Activated naive CD8-positive, alpha-beta T cell treated with anti-CD3 and anti-CD28 coated beads, Interleukin-2, amount 50 U/mL, for 24 hours (primary cell): ENCODE measurements at regions not wholly inside any gene's neighbourhood (a gene's known extent, or its start where the extent isn't known, plus 50 kb on each side); places are given as distances from the start of the nearest gene placed in this dataset.
"Not testable (repeated sequence)": the region's sequence is repeated elsewhere in the genome, so short reads cannot be mapped to it uniquely, and the experiment has no call there.

Experiments
- ATAC-seq: fragments of 150-1000 bp; cut with Tn5 transposase; one replicate; pipeline ENCODE4 v1.10.0; 2021
- DNase-seq: peaks from one replicate; pipeline ENCODE4 v3.0.0; 2021
- H3K27ac Mint-ChIP-seq: one replicate; pipeline ENCODE4 v1.8.0; 2021; ENCODE audit warnings: mild to moderate bottlenecking, mixed read lengths
- H3K27me3 Mint-ChIP-seq: one replicate; pipeline ENCODE4 v1.8.0; 2021; ENCODE audit warnings: mixed read lengths
- H3K36me3 Mint-ChIP-seq: one replicate; pipeline ENCODE4 v1.8.0; 2021; ENCODE audit warnings: low read depth, mixed read lengths
- H3K4me1 Mint-ChIP-seq: one replicate; pipeline ENCODE4 v1.8.0; 2021; ENCODE audit warnings: mixed read lengths
- H3K4me3 Mint-ChIP-seq: one replicate; pipeline ENCODE4 v1.8.0; 2021; ENCODE audit warnings: mild to moderate bottlenecking, moderate library complexity, mixed read lengths
- H3K9me3 Mint-ChIP-seq: one replicate; pipeline ENCODE4 v1.8.0; 2021; ENCODE audit warnings: mixed read lengths

- DNase-seq, result no peak
- no peaks in the 10 kb centered on the region for H3K36me3 Mint-ChIP-seq
- no peaks in the 10 kb centered on the region for H3K9me3 Mint-ChIP-seq
- ATAC-seq, result no peak
- H3K27me3 Mint-ChIP-seq, result peaks cover 18% of the 10 kb centered on the region
- no peak overlapping the region for H3K27ac Mint-ChIP-seq
- no peaks in the 10 kb centered on the region for H3K4me1 Mint-ChIP-seq
- no peak overlapping the region for H3K4me3 Mint-ChIP-seq
Observed at GRCh38 chr9:29220596-29221251, 1647.4 kb upstream of the C9orf72 start.

- no peak for ATAC-seq
- Mint-ChIP-seq H3K36me3 (no peaks in the 10 kb centered on the region), H3K4me3 (no peak overlapping the region), H3K4me1 (no peaks in the 10 kb centered on the region), H3K27ac (no peak overlapping the region), H3K27me3 (peaks cover 2% of the 10 kb centered on the region), H3K9me3 (no peaks in the 10 kb centered on the region)
- DNase-seq, result no peak
Observed at GRCh38 chr9:29228558-29228957, 1655.3 kb upstream of the C9orf72 start.

GRCh38 chr9:29230931-29231330 is 1657.7 kb upstream of the C9orf72 start:
- no peaks in the 10 kb centered on the region for H3K4me1 Mint-ChIP-seq
- ATAC-seq (no peak), DNase-seq (no peak)
- peaks cover 2% of the 10 kb centered on the region for H3K27me3 Mint-ChIP-seq
- no peak overlapping the region for H3K4me3 Mint-ChIP-seq
- no peaks in the 10 kb centered on the region for H3K9me3 Mint-ChIP-seq
- H3K27ac Mint-ChIP-seq, result no peak overlapping the region
- H3K36me3 Mint-ChIP-seq, result no peaks in the 10 kb centered on the region

GRCh38 chr9:29233193-29233592 is 1659.9 kb upstream of the C9orf72 start:
- Mint-ChIP-seq H3K36me3 (no peaks in the 10 kb centered on the region), H3K4me3 (no peak overlapping the region), H3K27me3 (no peaks in the 10 kb centered on the region), H3K27ac (no peak overlapping the region), H3K9me3 (no peaks in the 10 kb centered on the region), H3K4me1 (no peaks in the 10 kb centered on the region)
- no peak for ATAC-seq
- DNase-seq, result no peak

- no peaks in the 10 kb centered on the region for H3K27me3 Mint-ChIP-seq
- no peak overlapping the region for H3K27ac Mint-ChIP-seq
- H3K4me1 Mint-ChIP-seq, result no peaks in the 10 kb centered on the region
- H3K4me3 Mint-ChIP-seq, result no peak overlapping the region
- H3K36me3 Mint-ChIP-seq, result no peaks in the 10 kb centered on the region
- no peak for DNase-seq
- ATAC-seq, result no peak
- no peaks in the 10 kb centered on the region for H3K9me3 Mint-ChIP-seq
Observed at GRCh38 chr9:29241320-29241719, 1668.0 kb upstream of the C9orf72 start.

- DNase-seq, result no peak
- no peak overlapping the region for H3K4me3 Mint-ChIP-seq
- ATAC-seq, result no peak
- no peaks in the 10 kb centered on the region for H3K4me1 Mint-ChIP-seq
- no peaks in the 10 kb centered on the region for H3K9me3 Mint-ChIP-seq
- no peaks in the 10 kb centered on the region for H3K36me3 Mint-ChIP-seq
- no peak overlapping the region for H3K27ac Mint-ChIP-seq
- no peaks in the 10 kb centered on the region for H3K27me3 Mint-ChIP-seq
Observed at GRCh38 chr9:29245351-29245750, 1672.1 kb upstream of the C9orf72 start.

GRCh38 chr9:29270400-29270799 is 1697.1 kb upstream of the C9orf72 start:
- ATAC-seq, DNase-seq, H3K4me3 Mint-ChIP-seq: not testable (repeated sequence)

GRCh38 chr9:29282121-29282520 is 1708.8 kb upstream of the C9orf72 start:
- H3K27ac Mint-ChIP-seq, result no peak overlapping the region
- H3K27me3 Mint-ChIP-seq, result no peaks in the 10 kb centered on the region
- ATAC-seq (no peak), DNase-seq (no peak)
- no peak overlapping the region for H3K4me3 Mint-ChIP-seq
- H3K9me3 Mint-ChIP-seq, result no peaks in the 10 kb centered on the region
- no peaks in the 10 kb centered on the region for H3K36me3 Mint-ChIP-seq
- H3K4me1 Mint-ChIP-seq, result no peaks in the 10 kb centered on the region

More at GRCh38 chr9:29270400-29270799, 1697.1 kb upstream of the C9orf72 start:
- H3K27ac Mint-ChIP-seq, H3K4me1 Mint-ChIP-seq, H3K36me3 Mint-ChIP-seq, H3K27me3 Mint-ChIP-seq: not testable (repeated sequence)
- H3K9me3 Mint-ChIP-seq, result peaks cover 10% of the 10 kb centered on the region

- Mint-ChIP-seq H3K9me3 (no peaks in the 10 kb centered on the region), H3K4me3 (no peak overlapping the region), H3K27ac (no peak overlapping the region), H3K36me3 (no peaks in the 10 kb centered on the region), H3K4me1 (no peaks in the 10 kb centered on the region), H3K27me3 (no peaks in the 10 kb centered on the region)
- DNase-seq (no peak), ATAC-seq (no peak)
Observed at GRCh38 chr9:29285818-29286217, 1712.5 kb upstream of the C9orf72 start.

- H3K4me1 Mint-ChIP-seq, result no peaks in the 10 kb centered on the region
- no peak for DNase-seq
- no peak overlapping the region for H3K27ac Mint-ChIP-seq
- H3K36me3 Mint-ChIP-seq, result no peaks in the 10 kb centered on the region
- no peak for ATAC-seq
- no peak overlapping the region for H3K4me3 Mint-ChIP-seq
- no peaks in the 10 kb centered on the region for H3K27me3 Mint-ChIP-seq
- H3K9me3 Mint-ChIP-seq, result peaks cover 11% of the 10 kb centered on the region
Observed at GRCh38 chr9:29289365-29289764, 1716.1 kb upstream of the C9orf72 start.

- Mint-ChIP-seq H3K27ac (no peak overlapping the region), H3K4me3 (no peak overlapping the region), H3K36me3 (no peaks in the 10 kb centered on the region), H3K27me3 (no peaks in the 10 kb centered on the region), H3K9me3 (peaks cover 11% of the 10 kb centered on the region), H3K4me1 (no peaks in the 10 kb centered on the region)
- no peak for ATAC-seq
- DNase-seq, result no peak
Observed at GRCh38 chr9:29290516-29290915, 1717.2 kb upstream of the C9orf72 start.

- H3K4me3 Mint-ChIP-seq, result no peak overlapping the region
- ATAC-seq, result no peak
Observed at GRCh38 chr9:29297592-29297991, 1724.3 kb upstream of the C9orf72 start.

GRCh38 chr9:29311221-29311620 is 1737.9 kb upstream of the C9orf72 start:
- no peak overlapping the region for H3K4me3 Mint-ChIP-seq
- no peak overlapping the region for H3K27ac Mint-ChIP-seq
- no peaks in the 10 kb centered on the region for H3K36me3 Mint-ChIP-seq
- no peak for DNase-seq
- ATAC-seq, result no peak
- H3K4me1 Mint-ChIP-seq, result no peaks in the 10 kb centered on the region
- no peaks in the 10 kb centered on the region for H3K27me3 Mint-ChIP-seq
- H3K9me3 Mint-ChIP-seq, result peaks cover 7% of the 10 kb centered on the region

More at GRCh38 chr9:29297592-29297991, 1724.3 kb upstream of the C9orf72 start:
- no peaks in the 10 kb centered on the region for H3K4me1 Mint-ChIP-seq
- H3K27me3 Mint-ChIP-seq, result no peaks in the 10 kb centered on the region
- DNase-seq, result no peak
- no peaks in the 10 kb centered on the region for H3K36me3 Mint-ChIP-seq
- no peak overlapping the region for H3K27ac Mint-ChIP-seq
- peaks cover 8% of the 10 kb centered on the region for H3K9me3 Mint-ChIP-seq

GRCh38 chr9:29312327-29312726 is 1739.0 kb upstream of the C9orf72 start:
- Mint-ChIP-seq H3K9me3 (peaks cover 3% of the 10 kb centered on the region), H3K27ac (no peak overlapping the region), H3K27me3 (no peaks in the 10 kb centered on the region), H3K4me3 (no peak overlapping the region), H3K4me1 (no peaks in the 10 kb centered on the region), H3K36me3 (no peaks in the 10 kb centered on the region)
- no peak for ATAC-seq
- DNase-seq, result no peak

GRCh38 chr9:29319736-29320513 is 1746.6 kb upstream of the C9orf72 start:
- Mint-ChIP-seq H3K4me1 (no peaks in the 10 kb centered on the region), H3K4me3 (no peak overlapping the region), H3K36me3 (no peaks in the 10 kb centered on the region), H3K27me3 (no peaks in the 10 kb centered on the region), H3K27ac (no peak overlapping the region), H3K9me3 (peaks cover 5% of the 10 kb centered on the region)
- ATAC-seq (no peak), DNase-seq (no peak)
